ENCODE measurements at regions not wholly inside any gene's neighbourhood (a gene's known extent, or its start where the extent isn't known, plus 50 kb on each side); places are given as distances from the start of the nearest gene placed in this dataset.

GRCh38 chr18:76679259-76679658, 143.1 kb upstream of the ZNF236 start:
- DNase-seq = no peak

GRCh38 chr18:76678248-76678647, 144.1 kb upstream of the ZNF236 start:
- no peak for DNase-seq

- no peak for DNase-seq
These were observed 147.8 kb upstream of the ZNF236 start for GRCh38 chr18:76674596-76674995.

GRCh38 chr18:76673281-76674185, 148.8 kb upstream of the ZNF236 start:
- no peak for DNase-seq

- DNase-seq = no peak
These were observed 149.7 kb upstream of the ZNF236 start for GRCh38 chr18:76672627-76673026.

GRCh38 chr18:76670564-76671288, 151.6 kb upstream of the ZNF236 start:
- no peak for DNase-seq

GRCh38 chr18:76668546-76668945, 153.8 kb upstream of the ZNF236 start:
- DNase-seq = no peak

GRCh38 chr18:76668119-76668518, 154.2 kb upstream of the ZNF236 start:
- no peak for DNase-seq

- DNase-seq = no peak
These were observed 154.8 kb upstream of the ZNF236 start for GRCh38 chr18:76667603-76668002.

GRCh38 chr18:76662626-76663025, 159.7 kb upstream of the ZNF236 start:
- DNase-seq = no peak

- DNase-seq = no peak
These were observed 161.7 kb upstream of the ZNF236 start for GRCh38 chr18:76660571-76661192.

- no peak for DNase-seq
These were observed 163.6 kb upstream of the ZNF516 start for GRCh38 chr18:76658627-76659026.

GRCh38 chr18:76657911-76658470, 162.9 kb upstream of the ZNF516 start:
- no peak for DNase-seq

- no peak for DNase-seq
These were observed 162.1 kb upstream of the ZNF516 start for GRCh38 chr18:76656925-76657827.

GRCh38 chr18:76654577-76654976, 159.5 kb upstream of the ZNF516 start:
- no peak for DNase-seq

GRCh38 chr18:76647322-76647721, 152.3 kb upstream of the ZNF516 start:
- DNase-seq = no peak

- DNase-seq = no peak
These were observed 149.5 kb upstream of the ZNF516 start for GRCh38 chr18:76644580-76644979.

- no peak for DNase-seq
These were observed 149.0 kb upstream of the ZNF516 start for GRCh38 chr18:76643996-76644395.

- no peak for DNase-seq
These were observed 148.2 kb upstream of the ZNF516 start for GRCh38 chr18:76643199-76643598.

- DNase-seq = no peak
These were observed 145.4 kb upstream of the ZNF516 start for GRCh38 chr18:76640438-76640837.

- no peak for DNase-seq
These were observed 139.5 kb upstream of the ZNF516 start for GRCh38 chr18:76634564-76634963.

- no peak for DNase-seq
These were observed 138.7 kb upstream of the ZNF516 start for GRCh38 chr18:76633588-76634269.
